Left ventricle myocardium inferior (tissue), 1 donor: ENCODE measurements at regions not wholly inside any gene's neighbourhood (a gene's known extent, or its start where the extent isn't known, plus 50 kb on each side); places are given as distances from the start of the nearest gene placed in this dataset.
"Not testable (repeated sequence)": the region's sequence is repeated elsewhere in the genome, so short reads cannot be mapped to it uniquely, and the experiment has no call there.

ENCODE experiments used
- DNase-seq: peaks from one replicate; pipeline ENCODE4 v3.0.0-alpha.2; 2020
- H3K27ac ChIP-seq: fragments of 200-600 bp; replicated peaks from 2 replicates; pipeline ENCODE4 v1.8.0; 2021
- H3K27me3 ChIP-seq: fragments of 200-600 bp; 2 replicates; pipeline ENCODE4 v1.8.0; 2021; ENCODE audit warnings: low read depth
- H3K36me3 ChIP-seq: fragments of 200-600 bp; 2 replicates; pipeline ENCODE4 v1.8.0; 2021
- H3K4me1 ChIP-seq: fragments of 200-600 bp; 2 replicates; pipeline ENCODE4 v1.8.0; 2021
- H3K4me3 ChIP-seq: fragments of 200-600 bp; 2 replicates; pipeline ENCODE4 v1.8.0; 2021; ENCODE audit warnings: mild to moderate bottlenecking, moderate library complexity
- H3K9me3 ChIP-seq: fragments of 200-600 bp; replicated peaks from 2 replicates; pipeline ENCODE4 v1.8.0; 2021
- CTCF ChIP-seq: fragments of 200-600 bp; IDR thresholded peaks from 2 replicates; pipeline ENCODE4 v1.8.0; 2021; ENCODE audit warnings: antibody characterized with exemption, mild to moderate bottlenecking, borderline replicate concordance
- intact Hi-C: fragments of 100-400 bp; cut with micrococcal nuclease; formaldehyde crosslinking; loops from one replicate; pipeline ENCODE4 v1.11.0; 2022
- donor health status: DM: no; HTN: yes; CAD: no; lungs with severe emphysema.

GRCh38 chr4:20065952-20066351 lies 185.8 kb upstream of the SLIT2 start:
- no peak for TF ChIP-seq CTCF
- H3K4me3 ChIP-seq = no peak overlapping the region
- intact Hi-C loops = no loop called here

GRCh38 chr4:20062857-20063256 lies 188.8 kb upstream of the SLIT2 start:
- H3K36me3 ChIP-seq, intact Hi-C loops, H3K4me3 ChIP-seq, H3K27ac ChIP-seq, DNase-seq, H3K9me3 ChIP-seq, H3K27me3 ChIP-seq, H3K4me1 ChIP-seq: not testable (repeated sequence)

More at GRCh38 chr4:20065952-20066351, 185.8 kb upstream of the SLIT2 start:
- H3K9me3 ChIP-seq = no peaks in the 10 kb centered on the region
- no peaks in the 10 kb centered on the region for H3K4me1 ChIP-seq
- DNase-seq = no peak
- H3K27ac ChIP-seq = no peak overlapping the region
- no peaks in the 10 kb centered on the region for H3K36me3 ChIP-seq
- H3K27me3 ChIP-seq = no peaks in the 10 kb centered on the region

DNA sequence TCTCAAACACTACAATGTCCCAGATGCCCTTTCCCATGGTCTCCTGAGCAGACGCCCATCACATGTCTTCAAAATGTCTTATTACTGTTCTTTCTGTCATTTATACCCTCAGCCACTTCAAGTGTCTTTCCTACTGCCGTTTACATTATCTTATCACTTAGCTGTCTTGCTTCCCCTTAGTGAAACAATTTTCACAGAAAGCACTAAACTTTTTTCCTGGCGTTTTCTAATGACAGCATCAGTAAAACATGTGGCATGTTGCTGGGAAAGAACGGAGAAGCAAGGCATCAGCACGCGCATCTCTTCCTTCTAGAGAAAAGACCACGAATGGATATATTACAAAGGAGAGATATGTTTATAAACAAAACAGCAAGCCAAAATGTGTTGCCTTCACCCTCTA lies 189.7 kb upstream of the SLIT2 start:
- intact Hi-C loops = no loop called here
- Histone ChIP-seq H3K27me3 (no peaks in the 10 kb centered on the region), H3K9me3 (no peaks in the 10 kb centered on the region), H3K36me3 (no peaks in the 10 kb centered on the region), H3K4me3 (no peak overlapping the region), H3K4me1 (no peaks in the 10 kb centered on the region), H3K27ac (no peak overlapping the region)
- DNase-seq = no peak
- no peak for TF ChIP-seq CTCF

- H3K9me3 ChIP-seq = no peaks in the 10 kb centered on the region
- DNase-seq = no peak
- no peak for TF ChIP-seq CTCF
These were observed 200.9 kb upstream of the SLIT2 start for GRCh38 chr4:20050768-20051167.

DNA sequence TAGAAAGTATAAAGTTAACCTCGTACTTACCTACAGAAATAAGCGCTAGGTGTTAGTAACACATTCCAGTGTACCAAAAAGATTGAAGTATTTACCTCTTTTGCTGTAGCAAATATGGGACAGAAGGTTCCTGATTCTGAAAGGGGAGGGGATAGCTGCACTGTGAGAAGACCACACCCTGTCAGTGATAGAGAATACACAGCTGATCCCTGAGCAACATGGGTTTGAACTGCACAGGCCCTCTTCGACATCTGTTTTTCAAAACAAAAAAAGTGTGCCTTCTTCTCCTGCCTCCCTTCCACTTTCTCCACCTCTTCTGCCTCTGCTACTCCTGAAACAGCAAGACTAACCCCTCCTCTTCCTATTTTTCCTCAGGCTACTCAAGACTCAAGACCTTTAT lies 201.8 kb upstream of the SLIT2 start:
- H3K27ac ChIP-seq = no peak overlapping the region
- no peaks in the 10 kb centered on the region for H3K27me3 ChIP-seq
- DNase-seq = no peak
- intact Hi-C loops = no loop called here
- no peaks in the 10 kb centered on the region for H3K36me3 ChIP-seq
- no peak for TF ChIP-seq CTCF
- no peaks in the 10 kb centered on the region for H3K4me1 ChIP-seq
- H3K9me3 ChIP-seq = no peaks in the 10 kb centered on the region
- H3K4me3 ChIP-seq = no peak overlapping the region

More at GRCh38 chr4:20050768-20051167, 200.9 kb upstream of the SLIT2 start:
- H3K4me1 ChIP-seq = no peaks in the 10 kb centered on the region
- H3K4me3 ChIP-seq = no peak overlapping the region
- no peaks in the 10 kb centered on the region for H3K27me3 ChIP-seq
- no peak overlapping the region for H3K27ac ChIP-seq
- H3K36me3 ChIP-seq = no peaks in the 10 kb centered on the region
- intact Hi-C loops = no loop called here

DNA sequence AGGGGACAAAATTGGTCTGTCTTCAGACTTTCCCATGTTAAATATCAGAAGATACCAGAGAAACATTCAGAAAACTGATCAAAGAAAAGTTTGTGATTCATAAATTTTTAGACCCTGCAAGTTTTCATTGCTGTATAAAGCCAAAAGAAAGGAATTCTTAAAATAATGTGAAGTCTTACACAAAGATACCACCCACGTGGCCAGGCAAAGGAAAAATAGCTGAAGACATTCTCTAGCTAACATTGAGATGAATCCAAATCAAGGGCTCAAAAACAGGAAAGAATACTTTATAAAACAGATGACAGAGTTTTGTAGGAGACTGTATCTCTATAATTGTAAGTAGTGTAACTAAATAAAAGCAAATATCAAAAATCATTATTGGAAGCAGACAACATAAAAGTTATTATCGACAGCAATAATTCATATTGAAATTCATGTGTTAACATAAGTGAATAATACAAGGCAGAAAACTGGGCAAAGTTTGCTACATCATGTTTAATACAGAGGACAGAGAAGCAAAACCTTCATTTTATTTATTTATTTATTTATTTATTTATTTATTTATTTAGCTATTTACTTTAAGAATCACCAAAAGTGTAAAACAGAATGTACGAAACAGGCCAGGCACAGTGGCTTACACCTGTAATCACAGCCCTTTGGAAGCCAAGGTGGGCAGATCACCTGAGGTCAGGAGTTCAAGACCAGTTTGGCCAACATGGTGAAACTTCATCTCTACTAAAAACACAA lies 204.6 kb upstream of the SLIT2 start:
- H3K27ac ChIP-seq = no peak overlapping the region
- no peaks in the 10 kb centered on the region for H3K9me3 ChIP-seq
- no peak for TF ChIP-seq CTCF
- H3K36me3 ChIP-seq = no peaks in the 10 kb centered on the region
- intact Hi-C loops = no loop called here
- DNase-seq = no peak
- no peaks in the 10 kb centered on the region for H3K27me3 ChIP-seq
- no peaks in the 10 kb centered on the region for H3K4me1 ChIP-seq
- no peak overlapping the region for H3K4me3 ChIP-seq
